ENCODE measurements at regions not wholly inside any gene's neighbourhood (a gene's known extent, or its start where the extent isn't known, plus 50 kb on each side); places are given as distances from the start of the nearest gene placed in this dataset.

GRCh38 chr14:53452005-53452673 lies 299.0 kb upstream of the DDHD1 start (continued):
- TF ChIP-seq YY1 (IDR thresholded peaks at IDR 0.05; ENCODE audit: low read depth, low read length) (no peak), CREB1 (IDR thresholded peaks at IDR 0.05) (no peak), SIX5 (IDR thresholded peaks at IDR 0.05; ENCODE audit: low read depth, low read length) (no peak)

Measured in H1 (cell line).